Endodermal cell (in vitro differentiated cells): ENCODE measurements at regions not wholly inside any gene's neighbourhood (a gene's known extent, or its start where the extent isn't known, plus 50 kb on each side); places are given as distances from the start of the nearest gene placed in this dataset.

Source experiments
- DNase-seq: peaks from one replicate; pipeline ENCODE4 v3.0.0-alpha.2; 2017
- H3K27ac ChIP-seq: 2 replicates; pipeline ENCODE4 v1.5.1; 2013; ENCODE audit warnings: mild to moderate bottlenecking, low read depth, low read length, moderate library complexity
- H3K27me3 ChIP-seq: 2 replicates; pipeline ENCODE4 v1.6.1; 2013; ENCODE audit warnings: mild to moderate bottlenecking, low read length, moderate library complexity; ENCODE audit not compliant: insufficient read depth, control insufficient read depth, poor library complexity, severe bottlenecking
- H3K36me3 ChIP-seq: 2 replicates; pipeline ENCODE4 v1.7.0; 2013; ENCODE audit warnings: mild to moderate bottlenecking, low read length, moderate library complexity; ENCODE audit not compliant: control insufficient read depth, insufficient read depth
- H3K4me1 ChIP-seq: one replicate; pipeline ENCODE4 v1.7.0; 2013; ENCODE audit warnings: low read length; ENCODE audit not compliant: control insufficient read depth, insufficient read depth
- H3K4me3 ChIP-seq: 2 replicates; pipeline ENCODE4 v1.5.1; 2013; ENCODE audit warnings: mild to moderate bottlenecking, low read length, moderate library complexity
- H3K9ac ChIP-seq: 2 replicates; pipeline ENCODE4 v1.6.1; 2013; ENCODE audit warnings: mild to moderate bottlenecking, low read length, moderate library complexity; ENCODE audit not compliant: poor library complexity, severe bottlenecking; ENCODE audit errors: extremely low read depth
- H3K9me3 ChIP-seq: 2 replicates; pipeline ENCODE4 v1.6.1; 2013; ENCODE audit warnings: mild to moderate bottlenecking, low read length, moderate library complexity; ENCODE audit not compliant: control insufficient read depth
- H3K27ac Mint-ChIP-seq: 2 replicates; pipeline ENCODE4 v1.8.0; 2020; ENCODE audit warnings: mixed read lengths
- H3K27me3 Mint-ChIP-seq: 2 replicates; pipeline ENCODE4 v1.8.0; 2021; ENCODE audit warnings: mild to moderate bottlenecking, mixed read lengths; ENCODE audit not compliant: insufficient read depth
- H3K36me3 Mint-ChIP-seq: 2 replicates; pipeline ENCODE4 v1.8.0; 2020; ENCODE audit warnings: low read depth, mixed read lengths
- H3K4me1 Mint-ChIP-seq: 2 replicates; pipeline ENCODE4 v1.8.0; 2020; ENCODE audit warnings: mixed read lengths
- H3K4me3 Mint-ChIP-seq: 2 replicates; pipeline ENCODE4 v1.8.0; 2020; ENCODE audit warnings: mild to moderate bottlenecking, moderate library complexity, mixed read lengths
- H3K9me3 Mint-ChIP-seq: 2 replicates; pipeline ENCODE4 v1.8.0; 2020; ENCODE audit warnings: mild to moderate bottlenecking, mixed read lengths
- CTCF ChIP-seq: fragments of 200-600 bp; sonication (generic); conservative IDR thresholded peaks from 2 replicates; pipeline ENCODE4 v1.5.0; 2021; ENCODE audit warnings: antibody characterized with exemption, mild to moderate bottlenecking
- WGBS, 2 experiments: methylation state at CpG; one replicate each; pipeline versions ENCODE4 v1.1.5 to v1.1.7; 2013; ENCODE audit warnings: missing lambda C conversion rate in 2 of 2, mixed read lengths in 1 of 2; ENCODE audit not compliant: insufficient coverage in 1 of 2, insufficient read length in 1 of 2; 5-methylcytosine and 5-hydroxymethylcytosine counted together

- no peak for TF ChIP-seq CTCF
- WGBS, 2 experiments, result 93% methylated on average over 2 of the region's 3 CpGs; no CpG with 5 or more reads in 1 of the 2 experiments
- no peak overlapping the region for H3K4me3 Mint-ChIP-seq
- no peak overlapping the region for H3K4me3 ChIP-seq
- H3K4me1 Mint-ChIP-seq, result no peaks in the 10 kb centered on the region
- H3K27ac Mint-ChIP-seq, result no peak overlapping the region
- H3K27me3 ChIP-seq, result no peaks in the 10 kb centered on the region
- H3K9me3 Mint-ChIP-seq, result no peaks in the 10 kb centered on the region
- no peaks in the 10 kb centered on the region for H3K36me3 ChIP-seq
- no peaks in the 10 kb centered on the region for H3K4me1 ChIP-seq
- no peaks in the 10 kb centered on the region for H3K36me3 Mint-ChIP-seq
- H3K27ac ChIP-seq, result no peak overlapping the region
- H3K9ac ChIP-seq, result no peak overlapping the region
- H3K27me3 Mint-ChIP-seq, result no peaks in the 10 kb centered on the region
- no peaks in the 10 kb centered on the region for H3K9me3 ChIP-seq
- DNase-seq, result no peak
Measured at GRCh38 chr6:54771968-54772367, 74.6 kb upstream of the FAM83B start.

- Histone ChIP-seq H3K27me3 (no peaks in the 10 kb centered on the region), H3K4me3 (no peak overlapping the region)
Measured at GRCh38 chr6:54772610-54773009, 74.0 kb upstream of the FAM83B start.

GRCh38 chr6:54775576-54775975, 71.0 kb upstream of the FAM83B start:
- Histone ChIP-seq H3K27ac (no peak overlapping the region), H3K9me3 (no peaks in the 10 kb centered on the region), H3K36me3 (no peaks in the 10 kb centered on the region), H3K9ac (no peak overlapping the region), H3K27me3 (no peaks in the 10 kb centered on the region), H3K4me3 (no peak overlapping the region), H3K4me1 (no peaks in the 10 kb centered on the region)
- no peaks in the 10 kb centered on the region for H3K36me3 Mint-ChIP-seq
- no peaks in the 10 kb centered on the region for H3K27me3 Mint-ChIP-seq
- H3K9me3 Mint-ChIP-seq, result no peaks in the 10 kb centered on the region
- no peak for TF ChIP-seq CTCF
- 89% methylated on average over 1 of the region's 1 CpG; no CpG with 5 or more reads in 1 of the 2 experiments for WGBS, 2 experiments
- no peaks in the 10 kb centered on the region for H3K4me1 Mint-ChIP-seq
- no peak overlapping the region for H3K4me3 Mint-ChIP-seq
- no peak for DNase-seq
- no peak overlapping the region for H3K27ac Mint-ChIP-seq

More at GRCh38 chr6:54772610-54773009, 74.0 kb upstream of the FAM83B start:
- Mint-ChIP-seq H3K36me3 (no peaks in the 10 kb centered on the region), H3K27ac (no peak overlapping the region), H3K4me1 (no peaks in the 10 kb centered on the region), H3K4me3 (no peak overlapping the region), H3K9me3 (no peaks in the 10 kb centered on the region), H3K27me3 (no peaks in the 10 kb centered on the region)
- no peak overlapping the region for H3K27ac ChIP-seq
- no peak overlapping the region for H3K9ac ChIP-seq
- no peaks in the 10 kb centered on the region for H3K9me3 ChIP-seq
- H3K36me3 ChIP-seq, result no peaks in the 10 kb centered on the region
- H3K4me1 ChIP-seq, result no peaks in the 10 kb centered on the region
- no peak for DNase-seq
- no peak for TF ChIP-seq CTCF
- 80 to 93% methylated on average over 1 to 2 of the region's 2 CpGs for WGBS, 2 experiments
